Fibroblast of lung (primary cell): ENCODE measurements at regions not wholly inside any gene's neighbourhood (a gene's known extent, or its start where the extent isn't known, plus 50 kb on each side); places are given as distances from the start of the nearest gene placed in this dataset.
A peak's percentile ranks its signal among the peaks of the same experiment; 100 is the strongest.

Source experiments
- DNase-seq, 2 donors: peaks; one replicate each; pipeline versions ENCODE4 v3.0.0 to v3.0.0-alpha.2; 2010; ENCODE audit warnings: low read depth in 2 of 2
- H2AFZ ChIP-seq: 2 replicates; pipeline ENCODE4 v1.5.1; 2012; ENCODE audit warnings: low read length, control low read depth, inconsistent platforms
- H3K27ac ChIP-seq: 2 replicates; pipeline ENCODE4 v1.5.1; 2011; ENCODE audit warnings: low read length, control low read depth; ENCODE audit not compliant: insufficient read depth
- H3K27me3 ChIP-seq: 2 replicates; pipeline ENCODE4 v1.5.1; 2011; ENCODE audit warnings: mild to moderate bottlenecking, low read length; ENCODE audit not compliant: control insufficient read depth, insufficient read depth
- H3K36me3 ChIP-seq: 2 replicates; pipeline ENCODE4 v1.5.1; 2011; ENCODE audit warnings: low read length; ENCODE audit not compliant: control insufficient read depth, insufficient read depth
- H3K4me1 ChIP-seq: 2 replicates; pipeline ENCODE4 v1.5.1; 2011; ENCODE audit warnings: low read length; ENCODE audit not compliant: control insufficient read depth, insufficient read depth; ENCODE audit errors: extremely low read depth
- H3K4me2 ChIP-seq: 2 replicates; pipeline ENCODE4 v1.5.1; 2011; ENCODE audit warnings: low read length, control low read depth; ENCODE audit not compliant: insufficient read depth; ENCODE audit errors: extremely low read depth
- H3K4me3 ChIP-seq, 4 experiments: fragments of 200-600 bp in 1 of 4; sonication (generic) in 1 of 4; replicated peaks in 1 of 4; 2 replicates each; pipeline ENCODE4 v1.5.1; 2011 to 2016; ENCODE audit warnings: low read length in 4 of 4, low read depth in 3 of 4, mild to moderate bottlenecking in 3 of 4, control low read depth in 2 of 4, inconsistent platforms in 1 of 4, mixed read lengths in 1 of 4; ENCODE audit not compliant: insufficient read depth in 1 of 4; ENCODE audit errors: control extremely low read depth in 1 of 4
- H3K79me2 ChIP-seq: 2 replicates; pipeline ENCODE4 v1.5.1; 2012; ENCODE audit warnings: mild to moderate bottlenecking, low read length, inconsistent platforms; ENCODE audit not compliant: control insufficient read depth, insufficient read depth
- H3K9ac ChIP-seq: 2 replicates; pipeline ENCODE4 v1.5.1; 2011; ENCODE audit warnings: mild to moderate bottlenecking, low read length, control low read depth; ENCODE audit not compliant: insufficient read depth
- H3K9me3 ChIP-seq: 2 replicates; pipeline ENCODE4 v1.5.1; 2012; ENCODE audit warnings: low read depth, low read length; ENCODE audit not compliant: control insufficient read depth, insufficient read depth
- H4K20me1 ChIP-seq: 2 replicates; pipeline ENCODE4 v1.5.1; 2011; ENCODE audit warnings: low read length; ENCODE audit not compliant: control insufficient read depth, insufficient read depth; ENCODE audit errors: extremely low read depth
- EZH2 ChIP-seq: IDR thresholded peaks from 2 replicates; pipeline ENCODE4 v1.5.1; 2012; ENCODE audit warnings: low read length, control low read depth, mild to moderate bottlenecking; ENCODE audit errors: missing control alignments
- TF ChIP-seq, protein P1 (sequence below), 2 donors: IDR thresholded peaks in 1 of 2; conservative IDR thresholded peaks in 1 of 2; 1 replicate in 1 of 2; 2 replicates in 1 of 2; pipeline ENCODE4 v1.5.1; 2011 to 2012; ENCODE audit warnings: low read length in 2 of 2, control low read depth in 1 of 2, inconsistent platforms in 1 of 2, low read depth in 1 of 2, mild to moderate bottlenecking in 1 of 2

DNA sequence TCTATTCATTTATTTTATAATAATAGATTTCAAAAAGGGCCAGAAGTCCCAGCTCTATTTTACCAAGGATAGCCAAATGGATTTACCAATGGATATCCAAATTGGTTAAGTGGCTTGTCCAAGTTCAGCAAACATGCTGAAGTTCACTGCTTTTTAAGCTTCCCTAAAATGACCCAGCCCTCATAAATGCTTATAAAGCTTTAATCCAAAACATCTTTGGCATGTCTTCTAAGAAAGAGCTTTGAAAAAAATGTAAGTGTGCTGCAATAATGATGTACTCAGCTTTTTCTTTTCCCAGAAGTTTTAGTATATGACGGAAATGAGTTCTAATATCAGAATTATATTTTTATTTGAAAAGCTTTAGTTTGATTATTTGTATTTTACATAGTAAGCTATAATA lies 451.5 kb upstream of the ADAMTS5 start:
- no peak overlapping the region for H2AFZ ChIP-seq
- no peaks in the 10 kb centered on the region for H3K36me3 ChIP-seq
- DNase-seq: peak in 1 of 2 donors; percentile 58
- H3K27me3 ChIP-seq: no peaks in the 10 kb centered on the region
- H4K20me1 ChIP-seq: no peaks in the 10 kb centered on the region
- TF ChIP-seq EZH2: no peak
- TF ChIP-seq, protein P1, sequence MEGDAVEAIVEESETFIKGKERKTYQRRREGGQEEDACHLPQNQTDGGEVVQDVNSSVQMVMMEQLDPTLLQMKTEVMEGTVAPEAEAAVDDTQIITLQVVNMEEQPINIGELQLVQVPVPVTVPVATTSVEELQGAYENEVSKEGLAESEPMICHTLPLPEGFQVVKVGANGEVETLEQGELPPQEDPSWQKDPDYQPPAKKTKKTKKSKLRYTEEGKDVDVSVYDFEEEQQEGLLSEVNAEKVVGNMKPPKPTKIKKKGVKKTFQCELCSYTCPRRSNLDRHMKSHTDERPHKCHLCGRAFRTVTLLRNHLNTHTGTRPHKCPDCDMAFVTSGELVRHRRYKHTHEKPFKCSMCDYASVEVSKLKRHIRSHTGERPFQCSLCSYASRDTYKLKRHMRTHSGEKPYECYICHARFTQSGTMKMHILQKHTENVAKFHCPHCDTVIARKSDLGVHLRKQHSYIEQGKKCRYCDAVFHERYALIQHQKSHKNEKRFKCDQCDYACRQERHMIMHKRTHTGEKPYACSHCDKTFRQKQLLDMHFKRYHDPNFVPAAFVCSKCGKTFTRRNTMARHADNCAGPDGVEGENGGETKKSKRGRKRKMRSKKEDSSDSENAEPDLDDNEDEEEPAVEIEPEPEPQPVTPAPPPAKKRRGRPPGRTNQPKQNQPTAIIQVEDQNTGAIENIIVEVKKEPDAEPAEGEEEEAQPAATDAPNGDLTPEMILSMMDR (conservative IDR thresholded peaks at IDR 0.05 in 1 of 2, IDR thresholded peaks at IDR 0.05 in 1 of 2; ENCODE audit: low read depth in 1 of 2, low read length in 2 of 2): no peak
- no peak overlapping the region for H3K4me3 ChIP-seq
- no peak overlapping the region for H3K9ac ChIP-seq
- H3K9me3 ChIP-seq: no peaks in the 10 kb centered on the region
- no peak overlapping the region for H3K27ac ChIP-seq
- no peak overlapping the region for H3K4me2 ChIP-seq
- H3K4me1 ChIP-seq: peaks cover 8% of the 10 kb centered on the region
- no peaks in the 10 kb centered on the region for H3K79me2 ChIP-seq

GRCh38 chr21:27412530-27412929 lies 445.6 kb upstream of the ADAMTS5 start:
- Histone ChIP-seq H3K4me3 (no peak overlapping the region), H3K9ac (no peak overlapping the region), H3K4me2 (no peak overlapping the region), H3K36me3 (no peaks in the 10 kb centered on the region), H3K27ac (no peak overlapping the region), H4K20me1 (no peaks in the 10 kb centered on the region), H3K9me3 (no peaks in the 10 kb centered on the region), H2AFZ (no peak overlapping the region), H3K79me2 (no peaks in the 10 kb centered on the region), H3K27me3 (no peaks in the 10 kb centered on the region), H3K4me1 (no peaks in the 10 kb centered on the region)
- DNase-seq: no peak
- TF ChIP-seq EZH2: no peak
- TF ChIP-seq, protein P1 (conservative IDR thresholded peaks at IDR 0.05 in 1 of 2, IDR thresholded peaks at IDR 0.05 in 1 of 2; ENCODE audit: low read depth in 1 of 2, low read length in 2 of 2): no peak

GRCh38 chr21:27408826-27409225 lies 441.9 kb upstream of the ADAMTS5 start:
- no peaks in the 10 kb centered on the region for H3K36me3 ChIP-seq
- H3K27me3 ChIP-seq: no peaks in the 10 kb centered on the region
- no peak overlapping the region for H3K4me2 ChIP-seq
- peak in 1 of 2 donors; percentile 25 for DNase-seq
- H3K9me3 ChIP-seq: no peaks in the 10 kb centered on the region
- H3K4me1 ChIP-seq: no peaks in the 10 kb centered on the region
- H3K9ac ChIP-seq: no peak overlapping the region
- no peaks in the 10 kb centered on the region for H3K79me2 ChIP-seq
- H2AFZ ChIP-seq: no peak overlapping the region
- no peaks in the 10 kb centered on the region for H4K20me1 ChIP-seq
- TF ChIP-seq, protein P1 (conservative IDR thresholded peaks at IDR 0.05 in 1 of 2, IDR thresholded peaks at IDR 0.05 in 1 of 2; ENCODE audit: low read depth in 1 of 2, low read length in 2 of 2): no peak
- TF ChIP-seq EZH2: no peak
- H3K27ac ChIP-seq: no peak overlapping the region
- H3K4me3 ChIP-seq: no peak overlapping the region
